ENCODE measurements at regions not wholly inside any gene's neighbourhood (a gene's known extent, or its start where the extent isn't known, plus 50 kb on each side); places are given as distances from the start of the nearest gene placed in this dataset.

DNA sequence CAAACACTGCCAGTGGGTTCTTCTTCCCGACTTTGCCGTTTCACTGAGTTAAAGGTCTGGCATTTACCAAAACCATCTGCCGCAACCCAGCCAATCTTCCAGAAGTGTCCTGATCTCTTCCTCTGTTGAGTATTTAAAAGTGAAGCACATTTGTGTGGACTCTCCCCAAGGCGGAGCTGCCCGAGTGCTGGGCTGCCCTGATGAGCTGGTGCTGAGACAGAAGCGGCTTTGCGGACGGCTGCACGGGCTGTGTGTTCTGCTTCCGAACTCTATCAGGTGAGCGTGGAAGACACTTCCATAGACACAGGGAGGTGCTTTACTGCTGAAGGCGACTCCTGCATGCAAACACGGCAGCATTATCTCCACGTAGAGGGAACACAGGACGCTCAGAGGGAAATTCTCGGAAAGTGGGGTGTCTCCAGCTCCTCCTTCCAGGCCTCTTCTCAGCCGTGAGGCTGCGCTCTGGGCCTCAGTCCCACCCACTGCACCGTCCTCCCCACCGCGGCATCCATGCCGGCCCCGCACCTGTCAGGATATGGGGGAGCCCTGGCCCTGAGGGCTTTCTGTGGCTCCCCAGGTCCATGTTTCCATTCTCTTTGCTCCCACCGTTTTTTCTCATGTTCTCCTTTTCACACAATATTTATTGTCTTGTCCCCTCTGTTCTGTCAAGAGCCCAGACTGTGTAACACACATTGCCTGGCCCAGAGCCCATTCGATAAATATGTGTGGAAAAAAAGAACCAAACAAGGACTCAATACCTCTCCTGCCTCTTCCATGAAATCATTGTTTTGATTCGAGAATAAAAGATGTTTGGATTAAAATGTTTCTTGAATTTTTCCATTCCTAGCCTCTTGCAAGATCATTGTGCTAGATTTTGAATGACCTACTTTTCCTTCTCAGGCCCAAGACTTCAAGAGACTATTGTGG, 205.1 kb downstream of the DLL1 start:
- TF ChIP-seq EZH2 (IDR thresholded peaks at IDR 0.05; ENCODE audit: low read depth, low read length, severe bottlenecking) (no peak), POLR2A (IDR thresholded peaks at IDR 0.05; ENCODE audit: control extremely low read depth in 1 of 2, low read depth in 2 of 2, low read length in 2 of 2) (no peak), SP4 (IDR thresholded peaks at IDR 0.05; ENCODE audit: low read length) (no peak), BCL11A (IDR thresholded peaks at IDR 0.05; ENCODE audit: low read depth in 2 of 2, low read length in 2 of 2) (no peak), RFX5 (IDR thresholded peaks at IDR 0.05; ENCODE audit: borderline replicate concordance, low read depth, low read length) (no peak), MAFK (IDR thresholded peaks at IDR 0.05; ENCODE audit: low read depth, low read length) (no peak), SP1 (IDR thresholded peaks at IDR 0.05; ENCODE audit: low read depth, low read length) (no peak)
- TF ChIP-seq, protein P1, sequence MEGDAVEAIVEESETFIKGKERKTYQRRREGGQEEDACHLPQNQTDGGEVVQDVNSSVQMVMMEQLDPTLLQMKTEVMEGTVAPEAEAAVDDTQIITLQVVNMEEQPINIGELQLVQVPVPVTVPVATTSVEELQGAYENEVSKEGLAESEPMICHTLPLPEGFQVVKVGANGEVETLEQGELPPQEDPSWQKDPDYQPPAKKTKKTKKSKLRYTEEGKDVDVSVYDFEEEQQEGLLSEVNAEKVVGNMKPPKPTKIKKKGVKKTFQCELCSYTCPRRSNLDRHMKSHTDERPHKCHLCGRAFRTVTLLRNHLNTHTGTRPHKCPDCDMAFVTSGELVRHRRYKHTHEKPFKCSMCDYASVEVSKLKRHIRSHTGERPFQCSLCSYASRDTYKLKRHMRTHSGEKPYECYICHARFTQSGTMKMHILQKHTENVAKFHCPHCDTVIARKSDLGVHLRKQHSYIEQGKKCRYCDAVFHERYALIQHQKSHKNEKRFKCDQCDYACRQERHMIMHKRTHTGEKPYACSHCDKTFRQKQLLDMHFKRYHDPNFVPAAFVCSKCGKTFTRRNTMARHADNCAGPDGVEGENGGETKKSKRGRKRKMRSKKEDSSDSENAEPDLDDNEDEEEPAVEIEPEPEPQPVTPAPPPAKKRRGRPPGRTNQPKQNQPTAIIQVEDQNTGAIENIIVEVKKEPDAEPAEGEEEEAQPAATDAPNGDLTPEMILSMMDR (IDR thresholded peaks at IDR 0.05; ENCODE audit: control extremely low read depth in 1 of 3, insufficient read depth in 1 of 3, low read depth in 1 of 3, low read length in 3 of 3): no peak

Measured in H1 (cell line).